GM18861 (cell line): ENCODE measurements at regions not wholly inside any gene's neighbourhood (a gene's known extent, or its start where the extent isn't known, plus 50 kb on each side); places are given as distances from the start of the nearest gene placed in this dataset.
"Not testable (repeated sequence)": the region's sequence is repeated elsewhere in the genome, so short reads cannot be mapped to it uniquely, and the experiment has no call there.

Source experiments
- ATAC-seq: cut with Tn5 transposase; IDR thresholded peaks from one replicate; pipeline ENCODE4 v1.9.1; 2021; ENCODE audit not compliant: unreplicated experiment

DNA sequence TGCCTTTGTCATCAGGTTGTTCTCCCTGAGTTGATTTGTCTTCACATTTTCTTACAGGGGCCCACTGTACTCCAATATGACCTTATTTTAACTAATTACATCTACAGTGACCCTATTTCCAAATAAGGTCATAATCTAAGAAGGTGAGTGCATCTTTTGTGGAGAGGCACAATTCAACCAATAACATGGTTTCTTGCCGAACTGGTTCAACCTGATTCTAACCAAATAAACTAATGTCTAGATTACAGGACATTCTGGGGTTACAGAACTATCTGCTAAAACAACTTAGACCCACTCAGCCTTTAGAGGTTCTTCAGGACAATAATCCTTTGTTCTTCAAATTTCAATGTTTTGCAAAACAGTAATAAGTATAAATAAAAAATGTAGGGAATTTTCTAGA lies 496.5 kb upstream of the SOX11 start:
- no peak for ATAC-seq

DNA sequence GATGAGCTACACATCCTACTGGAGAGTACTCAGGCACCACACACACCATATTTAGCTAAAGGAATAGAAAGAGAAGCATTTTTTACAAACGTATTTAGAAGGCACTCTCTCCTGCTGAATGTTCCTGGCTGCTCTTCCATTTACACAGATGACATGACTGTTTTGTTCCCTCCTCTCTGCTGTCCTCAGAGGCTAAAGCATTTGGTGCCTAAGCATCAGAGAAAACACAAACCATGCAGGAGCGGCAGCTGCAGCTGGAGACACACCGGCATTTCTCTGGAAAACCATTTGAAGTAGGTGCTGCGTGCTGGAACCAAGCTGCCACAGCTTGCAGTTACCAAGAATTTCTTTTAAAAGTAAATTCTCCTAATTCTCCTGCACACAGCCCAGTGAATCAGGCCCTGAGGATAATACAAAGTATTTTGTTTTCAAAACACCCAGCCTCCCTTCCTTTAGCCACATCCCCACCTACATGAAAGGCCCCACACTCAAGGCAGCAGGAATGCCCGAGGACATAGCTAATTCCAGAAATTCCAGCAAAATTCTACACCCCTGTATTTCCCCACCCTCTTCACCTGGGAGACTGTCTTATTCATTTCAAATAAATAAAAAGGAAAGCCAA lies 488.9 kb upstream of the SOX11 start:
- ATAC-seq: no peak

DNA sequence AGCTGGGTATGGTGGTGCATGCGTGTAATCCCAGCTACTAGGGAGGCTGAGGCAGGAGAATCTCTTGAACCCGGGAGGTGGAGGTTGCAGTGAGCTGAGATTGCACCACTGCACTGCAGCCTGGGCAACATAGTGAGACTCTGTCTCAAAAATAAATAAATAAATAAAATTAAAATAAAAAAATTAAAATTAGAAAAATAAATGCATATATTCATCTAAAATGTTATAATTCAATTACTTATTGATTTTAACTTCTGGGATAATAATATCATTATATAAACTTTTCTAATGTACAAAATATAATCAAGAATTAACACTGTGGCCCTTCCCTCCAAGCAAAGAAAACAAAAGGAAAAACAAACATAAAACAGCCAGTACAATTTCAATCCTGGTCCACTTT lies 485.4 kb upstream of the SOX11 start:
- not testable (repeated sequence) for ATAC-seq

DNA sequence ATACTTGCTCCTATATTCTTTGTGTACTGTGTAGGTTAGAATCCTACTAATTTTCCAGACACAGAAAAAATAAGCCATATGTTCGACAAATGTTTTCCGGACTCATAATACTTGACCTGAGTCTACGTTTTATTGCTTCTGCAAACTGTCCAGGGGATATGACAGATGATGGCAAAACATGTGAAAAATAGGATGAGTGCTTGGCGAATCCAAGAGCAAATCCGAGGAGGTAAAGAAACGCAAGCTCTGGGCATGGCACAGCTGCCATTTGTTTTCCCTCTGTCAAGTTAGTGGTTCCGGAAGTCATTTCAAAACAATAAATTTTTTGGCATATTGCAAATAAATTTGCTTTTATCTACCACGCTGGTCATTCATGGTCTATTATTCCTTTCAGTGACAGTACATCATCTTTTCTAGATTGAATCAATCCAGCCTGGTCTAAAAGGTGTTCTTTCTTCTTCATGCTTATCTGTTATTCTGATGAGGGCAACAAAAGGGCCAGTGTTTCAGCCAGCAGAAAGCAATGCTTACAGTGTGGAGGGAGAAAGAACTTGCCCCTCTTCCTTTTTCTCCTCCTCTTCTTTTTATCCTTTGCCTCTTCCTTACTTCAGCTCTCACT lies 476.1 kb upstream of the SOX11 start:
- no peak for ATAC-seq

DNA sequence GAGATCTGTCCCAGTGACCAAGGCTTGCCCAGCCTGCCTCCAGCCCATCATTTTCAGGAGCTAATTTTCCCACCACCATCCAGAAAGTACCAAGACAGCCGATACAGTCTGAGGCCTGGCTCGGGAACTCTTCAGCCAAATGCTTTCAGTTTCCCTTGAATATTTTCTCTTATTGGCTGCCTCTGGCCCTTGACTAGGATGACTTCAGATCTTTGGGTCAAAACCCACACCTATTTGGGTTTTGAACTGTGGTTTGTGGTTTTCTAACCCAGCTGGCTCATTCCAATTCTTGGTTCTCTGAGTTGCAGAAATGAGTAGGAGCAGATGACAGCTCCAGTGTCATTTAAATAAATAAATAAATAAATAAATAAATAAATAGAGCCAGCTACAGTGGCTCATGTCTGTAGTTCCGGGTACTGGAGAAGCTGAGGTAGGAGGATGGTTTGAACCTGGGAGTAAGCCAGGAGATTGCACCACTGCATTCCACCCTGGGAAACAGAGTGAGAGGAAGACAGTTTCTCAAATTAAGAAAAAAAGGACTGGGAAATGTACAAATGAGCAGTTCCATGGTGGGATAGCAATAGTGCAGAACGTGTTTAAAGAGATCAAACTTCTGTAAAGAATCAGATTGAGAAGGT lies 465.0 kb upstream of the SOX11 start:
- no peak for ATAC-seq

DNA sequence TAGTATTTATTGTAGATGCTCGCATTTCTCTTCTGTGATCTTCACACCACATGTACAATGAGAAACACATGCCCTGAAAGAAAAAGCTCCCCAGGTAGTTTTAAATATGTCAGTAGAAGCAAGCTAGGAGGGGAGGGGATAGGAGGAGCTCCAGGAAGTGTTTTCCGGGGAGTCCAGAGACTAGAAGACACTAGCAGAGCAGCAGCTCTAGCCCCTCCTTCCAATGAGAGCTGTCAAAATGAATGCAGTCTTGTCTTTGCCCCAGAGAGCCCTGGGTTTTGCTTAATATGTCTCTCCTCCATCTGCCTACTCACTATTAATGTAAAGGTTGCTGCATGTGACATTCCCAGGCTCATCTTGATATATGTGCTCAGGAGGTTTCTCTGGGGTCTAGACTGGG lies 462.6 kb upstream of the SOX11 start:
- ATAC-seq: no peak

DNA sequence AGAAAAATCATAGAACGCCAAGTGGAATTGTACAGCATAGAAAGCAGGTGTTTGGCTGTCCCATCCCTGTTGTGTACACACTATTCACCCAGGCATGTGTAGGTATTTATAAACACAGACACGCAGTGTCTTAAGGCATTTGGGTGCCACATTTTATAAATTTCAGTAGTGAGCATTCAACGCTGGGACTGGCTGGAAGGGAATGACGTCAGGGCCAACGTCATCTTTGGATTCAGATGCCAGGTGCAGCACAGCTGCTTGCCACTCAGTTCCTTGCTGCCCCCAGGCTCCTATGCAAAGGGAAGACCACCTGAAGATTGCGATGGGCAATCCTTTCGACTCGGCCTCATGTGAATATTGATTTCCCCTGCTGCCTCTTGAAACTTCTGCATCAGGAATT lies 461.7 kb upstream of the SOX11 start:
- no peak for ATAC-seq

DNA sequence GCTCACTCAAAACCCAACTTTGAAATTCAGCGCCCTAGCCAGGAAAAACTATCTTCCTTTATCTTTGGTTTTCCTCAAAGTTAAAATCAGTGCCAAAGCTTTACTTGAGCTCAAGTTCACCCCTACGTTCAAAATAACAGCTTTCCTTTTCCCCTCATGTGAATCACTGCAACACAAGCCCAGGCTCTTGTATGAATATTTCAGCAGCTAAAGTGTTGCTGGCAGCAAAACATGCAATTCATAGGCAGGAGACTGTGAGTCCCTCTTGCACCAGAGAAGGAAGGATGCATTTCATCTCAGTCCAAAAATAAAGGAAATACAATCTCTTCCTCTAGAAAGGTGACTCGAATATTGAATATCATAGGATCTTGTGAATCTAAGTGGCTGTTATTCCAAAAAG lies 461.3 kb upstream of the SOX11 start:
- no peak for ATAC-seq

DNA sequence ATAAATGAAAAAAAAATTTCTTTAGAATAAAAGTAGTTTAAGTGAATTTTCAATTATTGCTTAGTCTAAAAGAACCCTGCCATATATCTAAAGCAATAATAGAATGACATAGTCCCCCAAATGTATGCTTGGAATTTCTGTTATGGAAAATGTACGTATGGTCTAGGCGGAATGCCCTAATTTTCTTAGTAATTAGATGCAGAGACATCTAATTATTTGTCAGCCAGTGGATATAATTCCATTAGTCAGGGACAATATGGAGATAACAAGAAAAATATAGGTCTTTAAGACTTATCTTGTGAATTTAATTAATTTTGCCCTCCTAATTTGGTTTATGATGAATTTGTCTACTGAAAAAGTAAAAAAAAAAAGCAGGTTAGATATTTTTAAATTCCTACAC lies 460.9 kb upstream of the SOX11 start:
- ATAC-seq: no peak

DNA sequence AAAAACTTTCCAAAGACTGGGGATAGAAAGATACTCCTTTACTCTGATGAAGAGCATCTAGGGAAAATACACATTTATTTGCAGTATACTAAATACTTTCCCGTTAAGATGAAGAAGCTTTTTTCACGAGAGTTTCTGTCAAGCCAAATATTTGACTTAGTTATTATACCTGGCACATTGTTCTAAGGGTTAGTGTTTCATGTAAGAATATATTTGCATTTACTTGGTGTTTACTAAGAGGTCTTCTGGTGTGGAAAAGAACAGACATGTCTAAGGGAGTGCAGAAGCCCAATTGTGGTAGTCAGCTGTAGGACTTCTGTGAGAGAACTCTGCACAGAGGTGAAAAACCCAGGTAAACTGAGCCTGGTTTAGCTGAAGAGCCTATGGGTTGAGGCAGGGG lies 457.6 kb upstream of the SOX11 start:
- no peak for ATAC-seq

DNA sequence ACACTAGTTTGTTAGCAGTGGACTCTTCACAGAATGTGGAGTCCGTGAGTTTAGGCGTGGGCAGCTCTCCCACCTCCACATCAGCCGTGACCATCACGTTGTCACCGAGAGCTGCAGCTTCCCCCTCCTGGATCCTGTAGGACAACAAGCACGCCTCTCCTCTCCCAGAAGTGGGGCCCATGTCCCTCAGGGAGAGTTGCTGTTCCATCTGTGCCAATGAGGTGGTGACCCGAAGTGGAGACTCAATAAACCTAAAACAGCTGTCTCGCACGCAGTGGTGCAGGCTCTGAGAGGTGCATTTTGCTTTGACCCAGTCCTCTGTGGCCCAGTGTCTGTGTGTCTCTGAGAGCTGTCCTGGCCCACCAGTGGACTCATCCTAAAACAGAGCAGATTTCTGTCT lies 456.5 kb upstream of the SOX11 start:
- ATAC-seq: no peak

DNA sequence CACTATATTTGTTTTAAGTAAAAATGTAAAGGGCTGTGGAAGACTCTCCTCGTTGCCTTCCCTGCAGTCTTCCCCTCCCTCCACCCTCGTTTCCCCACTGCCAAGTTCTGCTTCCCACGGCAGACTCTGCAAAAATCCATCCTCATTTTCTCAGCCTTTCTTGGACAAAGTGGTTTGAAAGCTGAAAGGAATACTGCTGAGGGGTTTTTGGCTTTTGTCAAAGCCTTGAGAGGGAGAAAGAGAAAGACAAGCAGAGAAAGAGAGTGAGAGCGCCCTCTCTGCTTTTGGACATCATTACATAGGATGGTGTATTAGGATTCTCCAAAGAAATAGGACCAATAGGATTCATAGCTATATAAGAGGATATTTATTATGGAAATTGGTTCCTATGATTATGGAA lies 455.9 kb upstream of the SOX11 start:
- ATAC-seq: no peak

DNA sequence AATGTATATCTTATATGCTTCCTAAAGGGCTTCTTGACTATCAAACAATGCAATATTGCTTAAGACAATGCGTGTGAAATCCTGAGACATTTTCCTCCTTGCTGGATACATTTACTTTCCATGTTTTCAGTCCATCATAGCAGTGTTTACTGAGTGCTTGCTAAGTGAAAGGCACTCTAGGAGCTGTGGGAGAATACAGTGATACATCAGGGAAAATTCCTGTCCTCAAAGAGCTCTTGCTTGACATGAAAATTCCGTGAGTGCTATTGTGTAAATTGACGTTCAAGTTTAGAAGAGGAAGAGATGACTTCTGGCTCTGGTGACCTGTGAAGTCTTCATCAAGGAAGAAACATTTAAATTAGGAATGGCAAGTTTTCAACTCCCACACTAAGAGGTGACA lies 449.4 kb upstream of the SOX11 start:
- ATAC-seq: no peak

DNA sequence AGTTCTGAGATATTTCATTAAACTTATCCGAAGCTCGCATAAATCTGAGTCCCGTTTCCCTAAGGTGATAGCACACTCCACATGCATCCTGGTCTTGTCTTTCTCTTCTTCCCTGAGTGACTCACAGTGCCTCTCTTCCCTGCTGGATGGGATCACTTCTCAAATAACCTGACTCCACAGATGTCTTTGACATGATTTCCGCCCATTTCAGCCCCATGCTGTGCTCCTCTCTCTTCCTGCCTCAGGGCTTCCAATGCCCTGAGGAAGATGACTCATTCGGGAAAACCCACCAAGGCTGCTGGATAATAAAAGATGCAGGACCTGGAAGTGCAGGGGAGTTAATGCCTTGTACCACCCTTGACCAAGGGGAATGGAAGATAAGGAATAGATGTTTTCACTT lies 441.7 kb upstream of the SOX11 start:
- ATAC-seq: no peak

DNA sequence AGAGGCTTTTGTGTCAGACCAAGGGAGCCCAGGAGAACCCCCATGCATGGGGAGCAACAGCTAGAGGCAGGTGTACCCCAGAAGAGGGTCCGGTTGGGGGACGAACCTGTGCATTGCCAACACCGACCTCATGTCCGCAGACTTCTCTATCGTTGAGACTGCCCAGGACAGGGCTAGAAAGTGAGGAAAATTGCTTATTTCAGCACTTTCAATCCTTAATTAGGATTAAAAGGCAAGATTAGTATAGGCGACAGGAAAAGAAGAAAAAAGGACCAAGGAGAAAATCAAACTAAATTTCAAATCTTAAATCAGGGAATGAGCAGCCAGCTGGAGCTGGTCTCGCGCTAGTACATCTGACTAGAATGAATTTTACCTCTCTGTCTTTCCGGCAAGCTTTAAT lies 438.9 kb upstream of the SOX11 start:
- ATAC-seq: no peak

DNA sequence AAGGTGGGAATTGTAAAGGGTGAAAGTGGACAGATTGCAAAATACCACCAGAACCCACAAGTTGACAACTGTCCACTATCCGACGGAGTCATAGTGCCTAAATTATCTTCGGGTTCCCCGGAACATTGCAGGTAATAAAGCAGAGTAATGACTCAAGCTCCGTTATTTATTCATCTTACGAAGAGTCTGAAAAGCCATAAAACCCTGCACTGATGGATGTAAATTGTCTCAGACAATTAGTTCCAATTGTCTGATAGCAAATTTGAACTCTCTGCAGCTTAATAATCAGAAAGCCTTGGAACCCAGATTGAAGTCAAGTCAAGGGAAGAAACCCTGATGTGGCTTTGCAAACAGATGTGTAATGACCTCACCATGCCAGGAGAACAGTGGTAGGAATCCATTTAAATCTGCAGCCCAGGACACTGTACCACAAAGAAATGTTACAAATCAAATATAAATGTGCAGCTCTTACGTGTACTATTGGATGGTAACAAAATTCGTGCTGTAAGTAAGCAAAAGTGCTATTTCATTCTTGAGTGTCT lies 437.3 kb upstream of the SOX11 start:
- ATAC-seq: no peak

DNA sequence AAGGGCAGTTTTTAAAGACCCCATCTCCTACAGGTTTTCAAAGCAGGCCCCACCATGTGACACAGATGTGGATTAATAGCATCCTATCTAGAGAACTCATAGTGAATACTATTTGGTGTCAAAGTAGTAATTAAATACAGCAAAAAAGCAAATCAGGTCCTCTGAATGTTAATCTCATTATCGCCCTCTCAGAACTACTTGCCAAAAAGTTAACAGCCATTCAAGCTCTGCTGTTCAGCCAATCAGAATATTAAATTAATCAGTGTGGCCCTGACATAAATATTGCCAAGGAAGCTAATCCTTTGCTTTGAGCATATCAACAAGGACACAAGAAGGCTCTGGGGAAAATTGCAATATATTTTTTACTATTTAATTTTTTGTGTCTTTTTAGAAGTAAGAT lies 428.9 kb upstream of the SOX11 start:
- no peak for ATAC-seq

DNA sequence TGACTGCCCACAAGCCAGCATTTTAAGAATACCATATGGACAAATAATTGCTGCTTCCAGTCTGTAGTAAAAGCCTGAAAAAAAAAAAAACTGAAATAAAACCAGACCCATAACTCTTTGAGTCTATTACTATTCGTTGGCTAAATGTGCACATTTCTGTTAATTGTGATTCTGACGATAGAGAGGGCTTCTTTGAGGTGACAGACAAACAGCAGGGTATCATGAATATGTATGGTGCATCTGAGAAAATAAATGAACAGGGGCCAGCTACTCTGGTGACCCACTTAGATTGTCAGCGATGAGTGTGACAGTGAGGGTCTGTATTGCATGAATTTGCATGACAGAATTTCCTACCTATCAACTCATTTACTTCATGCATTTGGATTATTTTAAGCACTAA lies 427.8 kb upstream of the SOX11 start:
- no peak for ATAC-seq

DNA sequence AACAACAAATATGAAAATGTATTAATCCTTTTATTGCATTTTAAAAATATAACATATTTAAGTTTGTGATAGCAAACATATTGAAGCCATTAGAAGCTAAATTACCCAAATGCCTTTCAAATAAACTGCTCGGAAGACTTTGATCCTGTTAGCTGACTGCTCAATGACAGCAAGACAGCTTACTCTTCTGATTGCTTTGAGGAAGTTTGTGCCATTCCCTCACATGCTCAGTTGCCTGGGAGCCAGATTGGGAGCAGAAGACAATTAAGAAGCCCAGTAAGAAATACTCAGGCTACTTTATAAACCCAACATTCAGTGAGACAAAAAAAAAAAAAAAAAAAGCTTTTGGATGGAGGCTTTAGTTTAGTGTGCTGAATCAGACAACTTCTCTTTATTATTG lies 407.1 kb upstream of the SOX11 start:
- ATAC-seq: no peak

DNA sequence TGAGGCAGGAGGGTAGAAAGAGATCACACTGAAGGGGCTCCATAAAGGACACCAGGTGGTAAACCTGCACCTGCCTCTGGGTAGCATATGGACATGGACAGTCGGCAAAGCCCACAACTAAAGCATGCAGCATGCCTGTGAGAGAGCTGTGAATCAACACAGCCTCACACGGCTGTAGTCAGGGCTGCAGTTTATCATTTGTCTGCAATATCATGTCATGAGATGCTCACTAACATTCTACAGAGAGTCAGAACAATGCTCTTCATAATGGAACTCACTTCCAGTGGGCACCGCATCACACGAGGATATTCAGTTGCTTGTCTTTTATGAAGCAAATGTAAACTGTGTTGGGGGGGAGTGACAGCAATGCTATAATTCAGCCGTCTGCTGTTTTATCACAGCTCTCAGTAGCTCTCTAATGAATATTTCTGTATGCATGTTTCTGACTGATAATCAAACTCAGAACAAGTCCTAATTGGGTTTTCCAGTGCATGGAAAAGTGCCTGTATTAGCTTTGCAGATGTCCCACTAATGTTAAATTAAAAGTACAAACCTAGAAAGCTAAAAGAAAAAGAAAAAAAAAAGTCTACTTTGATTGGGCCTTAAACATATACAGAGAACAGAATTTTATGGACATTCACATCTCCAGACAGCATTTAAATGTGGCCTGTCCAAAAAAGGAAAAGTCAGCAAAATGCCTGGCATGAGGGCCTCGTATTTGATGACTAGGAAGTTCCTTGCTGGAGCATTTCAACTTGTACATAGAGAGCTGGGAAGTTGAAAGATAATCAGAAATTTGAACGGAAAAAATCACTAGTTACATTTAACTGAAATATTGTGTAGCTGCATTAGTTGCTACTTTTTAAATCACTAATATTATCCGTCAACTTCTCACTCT lies 406.1 kb upstream of the SOX11 start:
- no peak for ATAC-seq

DNA sequence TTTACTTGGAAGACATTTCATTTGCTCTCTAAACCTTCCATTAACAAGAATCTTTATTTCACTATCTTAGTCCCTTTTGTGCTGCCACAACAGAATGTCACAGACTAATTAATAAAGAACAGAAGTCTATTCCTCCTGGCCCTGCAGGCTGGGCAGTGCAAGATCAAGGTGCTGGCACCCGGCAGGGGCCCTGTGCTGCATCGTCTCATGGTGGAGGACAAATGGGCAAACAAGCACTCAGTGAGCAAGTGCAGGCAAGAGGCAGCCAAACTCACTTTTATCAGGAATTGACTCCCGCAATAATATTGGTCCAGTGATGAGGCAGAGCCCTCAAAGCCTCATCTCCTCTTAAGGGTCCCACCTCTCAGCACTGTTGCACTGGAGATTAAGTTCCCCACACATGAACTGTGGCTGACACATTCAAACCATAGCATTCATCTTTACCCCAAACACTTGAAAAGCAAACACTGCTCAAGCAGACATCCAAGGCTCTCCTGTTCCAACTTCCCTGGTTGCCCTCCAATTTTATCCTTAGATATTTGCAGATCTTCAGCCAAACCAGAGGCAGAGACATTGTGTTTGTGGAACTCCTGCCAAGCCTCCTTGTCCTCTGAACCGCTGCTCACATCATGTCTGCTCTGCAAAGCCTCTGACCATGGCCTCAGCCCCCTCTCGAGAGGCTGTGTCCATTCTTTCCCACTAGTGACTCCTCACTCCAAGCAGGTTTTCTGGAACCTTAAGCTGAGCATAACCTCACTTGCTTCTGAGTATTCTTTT lies 404.4 kb upstream of the SOX11 start:
- no peak for ATAC-seq
